ENCODE measurements at regions not wholly inside any gene's neighbourhood (a gene's known extent, or its start where the extent isn't known, plus 50 kb on each side); places are given as distances from the start of the nearest gene placed in this dataset.
"Not testable (repeated sequence)": the region's sequence is repeated elsewhere in the genome, so short reads cannot be mapped to it uniquely, and the experiment has no call there.

DNA sequence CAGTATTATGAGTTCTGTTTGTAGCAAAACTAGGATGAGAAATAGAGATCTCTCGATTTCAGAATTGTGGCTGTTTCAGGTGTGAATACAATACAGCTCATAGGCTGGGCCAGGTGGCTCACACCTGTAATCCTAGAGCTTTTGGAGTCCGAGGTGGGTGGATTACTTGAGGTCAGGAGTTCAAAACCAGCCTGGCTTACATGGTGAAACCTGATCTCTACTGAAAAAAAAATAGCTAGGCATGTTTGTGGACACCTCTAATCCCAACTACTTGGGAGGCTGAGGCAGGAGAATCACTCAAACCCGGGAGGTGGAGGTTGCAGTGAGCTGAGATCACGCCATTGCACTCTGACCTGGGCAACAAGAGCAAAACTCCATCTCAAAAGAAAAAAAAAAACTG lies 81.4 kb downstream of the ZNF92 start:
- H3K9me3 ChIP-seq (replicated peaks; ENCODE audit: control insufficient read depth, insufficient read depth, low read depth, low read length); intact Hi-C loops (cut with micrococcal nuclease); DNase-seq (ENCODE audit: extremely low read depth in 1 of 4, low spot score in 3 of 4); H3K27me3 ChIP-seq (ENCODE audit: control insufficient read depth in 2 of 2, insufficient read depth in 2 of 2, low read length in 2 of 2); H3K9ac ChIP-seq (ENCODE audit: insufficient read depth in 1 of 2, low read depth in 2 of 2, low read length in 2 of 2); H3K4me1 ChIP-seq (replicated peaks in 1 of 2; ENCODE audit: control insufficient read depth in 2 of 2, insufficient read depth in 2 of 2, low read length in 2 of 2); H4K20me1 ChIP-seq (replicated peaks; ENCODE audit: control insufficient read depth, insufficient read depth, low read length); in situ Hi-C loops (cut with MboI); FAIRE-seq; H3K79me2 ChIP-seq (ENCODE audit: control insufficient read depth, insufficient read depth, low read length); H3K9me1 ChIP-seq (ENCODE audit: control insufficient read depth, insufficient read depth, low read length); H3K4me2 ChIP-seq (ENCODE audit: insufficient read depth, low read length); H3K4me3 ChIP-seq; CTCF ChIA-PET (ENCODE audit: low intra/inter-chr PET ratio); H2AFZ ChIP-seq (ENCODE audit: low read depth, low read length); BruUV-seq (replicated peaks); H3K36me3 ChIP-seq (ENCODE audit: control insufficient read depth, insufficient read depth, low read length); ATAC-seq; H3K27ac ChIP-seq (ENCODE audit: extremely low read depth, low read depth, low read length): not testable (repeated sequence)
- POLR2A ChIA-PET: interaction anchor here (0.7 kb wide), 1 partner anchor 22 kb away, joined by 4 read pairs; no protein-coding TSS in a partner anchor
- WGBS (ENCODE audit: insufficient coverage, low coverage, missing lambda C conversion rate): 2% methylated on average over 4 of the region's 4 CpGs

DNA sequence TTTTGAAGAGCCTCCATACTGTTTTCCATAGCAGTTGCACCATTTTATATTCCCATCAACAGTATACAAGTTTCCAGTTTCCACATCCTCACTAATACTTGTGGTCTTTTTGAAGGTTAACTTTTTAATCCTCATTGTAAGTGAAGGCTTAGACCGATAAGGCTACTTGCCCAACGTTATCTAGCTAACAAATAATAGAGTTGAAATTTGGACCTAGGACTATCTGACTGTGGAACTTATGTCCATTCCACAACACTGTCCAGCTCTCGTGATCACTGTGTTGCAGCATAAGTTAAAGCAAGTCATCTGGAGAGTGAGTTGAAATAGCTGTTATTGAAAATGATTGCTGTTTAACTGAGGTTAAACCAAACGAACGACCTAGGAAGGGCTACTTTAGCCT lies 84.0 kb downstream of the ZNF92 start:
- Histone ChIP-seq H3K27ac (ENCODE audit: extremely low read depth, low read depth, low read length) (no peak overlapping the region), H3K27me3 (ENCODE audit: control insufficient read depth in 2 of 2, insufficient read depth in 2 of 2, low read length in 2 of 2) (no peaks in the 10 kb centered on the region), H3K4me2 (ENCODE audit: insufficient read depth, low read length) (no peak overlapping the region), H4K20me1 (replicated peaks; ENCODE audit: control insufficient read depth, insufficient read depth, low read length) (no peaks in the 10 kb centered on the region), H3K4me1 (replicated peaks in 1 of 2; ENCODE audit: control insufficient read depth in 2 of 2, insufficient read depth in 2 of 2, low read length in 2 of 2) (no peaks in the 10 kb centered on the region), H3K36me3 (ENCODE audit: control insufficient read depth, insufficient read depth, low read length) (no peaks in the 10 kb centered on the region), H3K4me3 (no peak overlapping the region), H2AFZ (ENCODE audit: low read depth, low read length) (no peak overlapping the region), H3K9ac (ENCODE audit: insufficient read depth in 1 of 2, low read depth in 2 of 2, low read length in 2 of 2) (no peak overlapping the region), H3K9me1 (ENCODE audit: control insufficient read depth, insufficient read depth, low read length) (no peaks in the 10 kb centered on the region), H3K9me3 (replicated peaks; ENCODE audit: control insufficient read depth, insufficient read depth, low read depth, low read length) (no peaks in the 10 kb centered on the region), H3K79me2 (ENCODE audit: control insufficient read depth, insufficient read depth, low read length) (no peaks in the 10 kb centered on the region)
- ATAC-seq: no peak
- in situ Hi-C loops (cut with MboI) (no loop called here), intact Hi-C loops (cut with micrococcal nuclease) (no loop called here)
- peak; percentile 62 for FAIRE-seq
- ChIA-PET POLR2A (no interaction called here), CTCF (ENCODE audit: low intra/inter-chr PET ratio) (no interaction called here)
- BruUV-seq (replicated peaks): no TSS peak
- DNase-seq (ENCODE audit: extremely low read depth in 1 of 4, low spot score in 3 of 4): no peak
- 2% methylated on average over 5 of the region's 5 CpGs for WGBS (ENCODE audit: insufficient coverage, low coverage, missing lambda C conversion rate)
- TF ChIP-seq, protein P1, sequence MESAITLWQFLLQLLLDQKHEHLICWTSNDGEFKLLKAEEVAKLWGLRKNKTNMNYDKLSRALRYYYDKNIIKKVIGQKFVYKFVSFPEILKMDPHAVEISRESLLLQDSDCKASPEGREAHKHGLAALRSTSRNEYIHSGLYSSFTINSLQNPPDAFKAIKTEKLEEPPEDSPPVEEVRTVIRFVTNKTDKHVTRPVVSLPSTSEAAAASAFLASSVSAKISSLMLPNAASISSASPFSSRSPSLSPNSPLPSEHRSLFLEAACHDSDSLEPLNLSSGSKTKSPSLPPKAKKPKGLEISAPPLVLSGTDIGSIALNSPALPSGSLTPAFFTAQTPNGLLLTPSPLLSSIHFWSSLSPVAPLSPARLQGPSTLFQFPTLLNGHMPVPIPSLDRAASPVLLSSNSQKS (CRISPR knock-in tag; IDR thresholded peaks at IDR 0.05): no peak
- TF ChIP-seq HMGN3 (IDR thresholded peaks at IDR 0.05; ENCODE audit: borderline replicate concordance, extremely low read depth, insufficient read length, low read depth, low read length) (no peak), POLR2G (IDR thresholded peaks at IDR 0.05; ENCODE audit: low read depth, low read length) (no peak), TAL1 (IDR thresholded peaks at IDR 0.05) (no peak), ZNF77 (CRISPR knock-in tag; IDR thresholded peaks at IDR 0.05) (no peak), YY1 (IDR thresholded peaks at IDR 0.05; ENCODE audit: borderline replicate concordance in 1 of 3, control insufficient read depth in 1 of 3, extremely low read depth in 1 of 3, insufficient read depth in 3 of 3, insufficient read length in 1 of 3, insufficient replicate concordance in 2 of 3, low read depth in 1 of 3, low read length in 2 of 3) (no peak), ZNF507 (tag; conservative IDR thresholded peaks at IDR 0.05) (no peak)
- TF ChIP-seq, protein P2, sequence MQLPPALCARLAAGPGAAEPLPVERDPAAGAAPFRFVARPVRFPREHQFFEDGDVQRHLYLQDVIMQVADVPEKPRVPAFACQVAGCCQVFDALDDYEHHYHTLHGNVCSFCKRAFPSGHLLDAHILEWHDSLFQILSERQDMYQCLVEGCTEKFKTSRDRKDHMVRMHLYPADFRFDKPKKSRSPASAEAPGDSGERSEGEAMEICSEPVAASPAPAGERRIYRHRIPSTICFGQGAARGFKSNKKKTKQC (CRISPR knock-in tag; IDR thresholded peaks at IDR 0.05): no peak
- TF ChIP-seq, protein P3, sequence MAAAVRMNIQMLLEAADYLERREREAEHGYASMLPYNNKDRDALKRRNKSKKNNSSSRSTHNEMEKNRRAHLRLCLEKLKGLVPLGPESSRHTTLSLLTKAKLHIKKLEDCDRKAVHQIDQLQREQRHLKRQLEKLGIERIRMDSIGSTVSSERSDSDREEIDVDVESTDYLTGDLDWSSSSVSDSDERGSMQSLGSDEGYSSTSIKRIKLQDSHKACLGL (CRISPR knock-in tag; IDR thresholded peaks at IDR 0.05; ENCODE audit: borderline replicate concordance, poor library complexity, severe bottlenecking): no peak
- TF ChIP-seq, protein P4, sequence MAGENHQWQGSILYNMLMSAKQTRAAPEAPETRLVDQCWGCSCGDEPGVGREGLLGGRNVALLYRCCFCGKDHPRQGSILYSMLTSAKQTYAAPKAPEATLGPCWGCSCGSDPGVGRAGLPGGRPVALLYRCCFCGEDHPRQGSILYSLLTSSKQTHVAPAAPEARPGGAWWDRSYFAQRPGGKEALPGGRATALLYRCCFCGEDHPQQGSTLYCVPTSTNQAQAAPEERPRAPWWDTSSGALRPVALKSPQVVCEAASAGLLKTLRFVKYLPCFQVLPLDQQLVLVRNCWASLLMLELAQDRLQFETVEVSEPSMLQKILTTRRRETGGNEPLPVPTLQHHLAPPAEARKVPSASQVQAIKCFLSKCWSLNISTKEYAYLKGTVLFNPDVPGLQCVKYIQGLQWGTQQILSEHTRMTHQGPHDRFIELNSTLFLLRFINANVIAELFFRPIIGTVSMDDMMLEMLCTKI (IDR thresholded peaks at IDR 0.05; ENCODE audit: partially characterized antibody): no peak

Data from K562 (cell line).